Fibroblast of lung (primary cell): ENCODE measurements at regions not wholly inside any gene's neighbourhood (a gene's known extent, or its start where the extent isn't known, plus 50 kb on each side); places are given as distances from the start of the nearest gene placed in this dataset.

Experiments used
- DNase-seq, 2 donors: peaks; one replicate each; pipeline versions ENCODE4 v3.0.0 to v3.0.0-alpha.2; 2010; ENCODE audit warnings: low read depth in 2 of 2
- H2AFZ ChIP-seq: 2 replicates; pipeline ENCODE4 v1.5.1; 2012; ENCODE audit warnings: low read length, control low read depth, inconsistent platforms
- H3K27ac ChIP-seq: 2 replicates; pipeline ENCODE4 v1.5.1; 2011; ENCODE audit warnings: low read length, control low read depth; ENCODE audit not compliant: insufficient read depth
- H3K27me3 ChIP-seq: 2 replicates; pipeline ENCODE4 v1.5.1; 2011; ENCODE audit warnings: mild to moderate bottlenecking, low read length; ENCODE audit not compliant: control insufficient read depth, insufficient read depth
- H3K36me3 ChIP-seq: 2 replicates; pipeline ENCODE4 v1.5.1; 2011; ENCODE audit warnings: low read length; ENCODE audit not compliant: control insufficient read depth, insufficient read depth
- H3K4me1 ChIP-seq: 2 replicates; pipeline ENCODE4 v1.5.1; 2011; ENCODE audit warnings: low read length; ENCODE audit not compliant: control insufficient read depth, insufficient read depth; ENCODE audit errors: extremely low read depth
- H3K4me2 ChIP-seq: 2 replicates; pipeline ENCODE4 v1.5.1; 2011; ENCODE audit warnings: low read length, control low read depth; ENCODE audit not compliant: insufficient read depth; ENCODE audit errors: extremely low read depth
- H3K4me3 ChIP-seq, 4 experiments: fragments of 200-600 bp in 1 of 4; sonication (generic) in 1 of 4; replicated peaks in 1 of 4; 2 replicates each; pipeline ENCODE4 v1.5.1; 2011 to 2016; ENCODE audit warnings: low read length in 4 of 4, low read depth in 3 of 4, mild to moderate bottlenecking in 3 of 4, control low read depth in 2 of 4, inconsistent platforms in 1 of 4, mixed read lengths in 1 of 4; ENCODE audit not compliant: insufficient read depth in 1 of 4; ENCODE audit errors: control extremely low read depth in 1 of 4
- H3K79me2 ChIP-seq: 2 replicates; pipeline ENCODE4 v1.5.1; 2012; ENCODE audit warnings: mild to moderate bottlenecking, low read length, inconsistent platforms; ENCODE audit not compliant: control insufficient read depth, insufficient read depth
- H3K9ac ChIP-seq: 2 replicates; pipeline ENCODE4 v1.5.1; 2011; ENCODE audit warnings: mild to moderate bottlenecking, low read length, control low read depth; ENCODE audit not compliant: insufficient read depth
- H3K9me3 ChIP-seq: 2 replicates; pipeline ENCODE4 v1.5.1; 2012; ENCODE audit warnings: low read depth, low read length; ENCODE audit not compliant: control insufficient read depth, insufficient read depth
- H4K20me1 ChIP-seq: 2 replicates; pipeline ENCODE4 v1.5.1; 2011; ENCODE audit warnings: low read length; ENCODE audit not compliant: control insufficient read depth, insufficient read depth; ENCODE audit errors: extremely low read depth
- CTCF ChIP-seq, 2 donors: IDR thresholded peaks in 1 of 2; conservative IDR thresholded peaks in 1 of 2; 1 replicate in 1 of 2; 2 replicates in 1 of 2; pipeline ENCODE4 v1.5.1; 2011 to 2012; ENCODE audit warnings: low read length in 2 of 2, control low read depth in 1 of 2, inconsistent platforms in 1 of 2, low read depth in 1 of 2, mild to moderate bottlenecking in 1 of 2
- EZH2 ChIP-seq: IDR thresholded peaks from 2 replicates; pipeline ENCODE4 v1.5.1; 2012; ENCODE audit warnings: low read length, control low read depth, mild to moderate bottlenecking; ENCODE audit errors: missing control alignments

GRCh38 chr14:89061696-89062095 lies 237.2 kb downstream of the TTC8 start:
- H3K27me3 ChIP-seq, result peaks cover 5% of the 10 kb centered on the region
- no peak for DNase-seq
- H3K36me3 ChIP-seq, result no peaks in the 10 kb centered on the region
- no peak overlapping the region for H3K4me3 ChIP-seq
- no peak overlapping the region for H3K4me2 ChIP-seq
- H3K4me1 ChIP-seq, result no peaks in the 10 kb centered on the region
- no peak overlapping the region for H3K27ac ChIP-seq
- H3K9me3 ChIP-seq, result no peaks in the 10 kb centered on the region
- TF ChIP-seq EZH2, result no peak
- no peak for TF ChIP-seq CTCF (conservative IDR thresholded peaks at IDR 0.05 in 1 of 2, IDR thresholded peaks at IDR 0.05 in 1 of 2; ENCODE audit: low read depth in 1 of 2, low read length in 2 of 2)
- no peaks in the 10 kb centered on the region for H4K20me1 ChIP-seq
- no peak overlapping the region for H3K9ac ChIP-seq
- no peak overlapping the region for H2AFZ ChIP-seq
- H3K79me2 ChIP-seq, result no peaks in the 10 kb centered on the region

- TF ChIP-seq CTCF (conservative IDR thresholded peaks at IDR 0.05 in 1 of 2, IDR thresholded peaks at IDR 0.05 in 1 of 2; ENCODE audit: low read depth in 1 of 2, low read length in 2 of 2) (no peak), EZH2 (no peak)
- no peak overlapping the region for H3K27ac ChIP-seq
- H3K9me3 ChIP-seq, result no peaks in the 10 kb centered on the region
- DNase-seq, result no peak
- no peak overlapping the region for H3K4me3 ChIP-seq
- no peaks in the 10 kb centered on the region for H3K79me2 ChIP-seq
- H3K4me2 ChIP-seq, result no peak overlapping the region
- H2AFZ ChIP-seq, result no peak overlapping the region
- no peaks in the 10 kb centered on the region for H3K4me1 ChIP-seq
- H4K20me1 ChIP-seq, result no peaks in the 10 kb centered on the region
- peaks cover 5% of the 10 kb centered on the region for H3K27me3 ChIP-seq
- H3K36me3 ChIP-seq, result no peaks in the 10 kb centered on the region
- no peak overlapping the region for H3K9ac ChIP-seq
Measured at GRCh38 chr14:89065879-89066278, 241.4 kb downstream of the TTC8 start.

- no peak for DNase-seq
- Histone ChIP-seq H3K36me3 (no peaks in the 10 kb centered on the region), H4K20me1 (no peaks in the 10 kb centered on the region), H3K27ac (no peak overlapping the region), H2AFZ (no peak overlapping the region), H3K9me3 (no peaks in the 10 kb centered on the region), H3K9ac (no peak overlapping the region), H3K4me2 (no peak overlapping the region), H3K79me2 (no peaks in the 10 kb centered on the region), H3K4me1 (no peaks in the 10 kb centered on the region), H3K27me3 (peaks cover 2% of the 10 kb centered on the region), H3K4me3 (no peak overlapping the region)
- TF ChIP-seq CTCF (conservative IDR thresholded peaks at IDR 0.05 in 1 of 2, IDR thresholded peaks at IDR 0.05 in 1 of 2; ENCODE audit: low read depth in 1 of 2, low read length in 2 of 2) (no peak), EZH2 (no peak)
Measured at GRCh38 chr14:89067293-89067972, 243.0 kb downstream of the TTC8 start.
